ENCODE measurements at regions not wholly inside any gene's neighbourhood (a gene's known extent, or its start where the extent isn't known, plus 50 kb on each side); places are given as distances from the start of the nearest gene placed in this dataset.
A peak's percentile ranks its signal among the peaks of the same experiment; 100 is the strongest.
"Not testable (repeated sequence)": the region's sequence is repeated elsewhere in the genome, so short reads cannot be mapped to it uniquely, and the experiment has no call there.

DNA sequence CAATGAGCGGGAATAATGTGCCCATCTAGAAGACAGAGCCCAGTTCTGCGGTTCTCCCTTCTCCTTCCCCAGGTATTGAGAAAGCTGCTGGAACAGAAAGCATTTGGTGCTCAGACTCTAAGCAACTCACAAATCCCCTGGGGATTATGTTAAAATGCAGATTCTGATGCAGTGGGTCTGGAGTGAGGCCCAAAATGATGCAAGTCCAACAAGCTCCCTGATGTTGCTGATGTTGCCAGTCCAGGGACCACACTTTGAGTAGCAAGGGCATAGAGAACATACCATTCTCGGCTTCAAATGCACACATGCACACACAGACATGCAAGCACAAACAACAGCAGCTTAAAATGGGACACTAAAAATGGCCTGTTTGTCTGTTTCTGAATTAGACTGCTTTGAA lies 274.8 kb upstream of the NCKAP5 start:
- DNase-seq: no peak

DNA sequence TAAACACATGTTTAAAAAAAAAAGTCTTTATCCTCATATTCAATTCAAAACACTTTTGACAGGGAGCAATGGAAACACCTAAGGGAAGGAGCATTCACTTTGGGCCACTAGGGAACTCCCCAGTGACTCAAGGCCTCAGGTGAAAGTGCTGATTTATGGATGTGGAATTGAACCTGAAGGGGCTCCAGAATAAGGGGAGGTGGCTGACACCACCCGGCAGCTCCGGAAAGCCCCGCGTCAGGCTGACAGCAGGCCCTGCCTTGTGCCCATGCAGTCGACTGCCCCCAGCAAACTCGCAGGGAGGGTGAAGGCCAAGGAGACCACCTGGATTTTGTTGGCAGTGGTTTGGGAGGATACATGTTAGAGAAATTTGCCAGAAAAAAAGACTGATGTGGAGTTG lies 275.3 kb upstream of the NCKAP5 start:
- DNase-seq: no peak

DNA sequence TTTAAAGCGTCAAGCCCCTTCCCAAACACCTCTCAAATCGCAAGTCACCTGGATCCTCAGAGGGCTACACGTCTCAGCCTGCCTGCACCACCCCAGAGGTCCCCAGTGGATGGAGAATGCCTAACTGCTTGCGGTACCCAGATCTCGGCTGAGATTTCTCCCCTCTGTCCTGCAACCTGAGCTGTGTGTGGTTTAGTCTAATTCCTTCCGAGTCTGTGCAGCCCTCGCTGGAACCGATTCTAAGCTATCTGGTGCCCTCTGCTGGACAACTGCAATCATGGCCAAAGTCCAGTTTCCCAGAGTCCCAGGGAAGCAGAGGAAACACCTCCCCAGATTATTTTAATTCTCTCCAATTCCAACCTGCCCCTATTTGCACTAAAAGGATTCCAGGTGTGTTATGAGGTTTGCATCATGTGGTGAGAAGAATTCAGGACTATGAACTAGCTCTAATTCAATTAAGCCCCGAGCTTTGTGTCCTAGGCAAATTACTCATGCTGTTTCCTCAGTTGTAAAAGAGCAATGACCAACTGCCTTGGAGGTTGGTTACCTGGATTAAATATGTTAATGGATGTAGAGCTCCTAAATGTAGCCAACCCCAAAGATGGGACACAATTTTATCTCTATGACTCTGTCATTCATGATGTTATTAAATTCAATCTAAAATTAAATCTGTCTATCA lies 276.1 kb upstream of the NCKAP5 start:
- DNase-seq: peak; percentile 44

DNA sequence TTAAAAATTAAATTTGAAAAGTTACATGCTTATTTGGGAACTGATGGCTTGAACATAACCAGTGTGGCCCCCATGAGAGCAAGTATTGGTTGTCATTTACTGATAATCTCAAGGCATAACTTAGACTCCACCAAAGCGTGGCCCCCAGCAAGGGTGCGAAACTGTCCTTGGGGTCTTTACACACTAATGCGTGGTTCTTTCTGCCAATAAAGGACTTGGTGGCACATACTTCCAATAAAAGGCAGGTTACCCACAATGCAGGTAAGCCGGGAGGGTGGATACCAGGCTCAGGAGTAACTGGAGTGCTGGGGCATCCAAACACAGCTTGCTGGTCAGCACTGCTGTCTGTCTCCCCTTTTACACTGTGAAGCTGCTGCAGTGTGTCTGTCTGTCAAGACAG lies 278.2 kb upstream of the NCKAP5 start:
- DNase-seq: no peak

DNA sequence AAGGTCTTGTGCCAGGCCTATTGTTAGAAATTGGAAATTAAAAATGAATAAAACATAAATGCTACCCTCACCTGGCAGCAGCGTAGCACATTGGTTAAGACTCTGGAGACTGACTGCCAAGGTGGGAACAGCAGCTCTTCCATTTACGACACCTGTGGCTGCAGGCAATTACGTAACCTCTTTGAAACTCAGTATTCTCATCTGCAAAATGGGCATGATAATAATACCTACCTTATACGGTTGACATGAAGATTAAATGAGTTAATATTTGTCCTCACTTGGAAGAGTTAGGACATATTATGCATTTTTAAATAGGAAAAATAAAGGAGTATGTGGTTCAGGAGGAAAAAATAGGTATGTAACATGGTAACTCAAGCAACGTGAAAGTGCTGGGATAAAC lies 279.3 kb upstream of the NCKAP5 start:
- no peak for DNase-seq

DNA sequence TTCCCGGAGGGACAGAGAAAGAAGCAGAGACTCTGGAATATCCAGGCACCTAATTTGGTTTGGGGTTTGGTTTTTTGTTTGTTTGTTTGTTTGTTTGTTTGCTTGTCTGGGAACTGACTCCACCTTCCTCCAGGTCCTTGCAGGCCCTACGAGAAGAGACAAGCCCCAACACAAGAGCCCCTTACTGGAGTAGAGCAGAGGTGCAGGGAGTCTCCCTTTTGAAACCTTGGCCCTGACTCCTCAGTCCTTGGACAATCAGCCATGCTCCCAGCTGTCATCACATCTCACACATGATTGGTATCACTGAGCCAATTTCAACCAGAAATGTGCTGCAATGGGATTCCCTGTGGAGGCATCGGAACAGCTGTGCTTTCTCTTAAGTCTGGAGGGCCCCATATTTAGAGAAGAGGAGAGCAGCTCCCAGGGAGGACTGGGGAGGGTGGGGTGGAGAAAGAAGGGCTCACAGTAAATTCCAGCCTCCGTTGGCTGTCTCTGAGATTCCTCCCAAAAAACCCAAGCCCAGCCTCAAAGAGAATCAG lies 279.9 kb upstream of the NCKAP5 start:
- no peak for DNase-seq

DNA sequence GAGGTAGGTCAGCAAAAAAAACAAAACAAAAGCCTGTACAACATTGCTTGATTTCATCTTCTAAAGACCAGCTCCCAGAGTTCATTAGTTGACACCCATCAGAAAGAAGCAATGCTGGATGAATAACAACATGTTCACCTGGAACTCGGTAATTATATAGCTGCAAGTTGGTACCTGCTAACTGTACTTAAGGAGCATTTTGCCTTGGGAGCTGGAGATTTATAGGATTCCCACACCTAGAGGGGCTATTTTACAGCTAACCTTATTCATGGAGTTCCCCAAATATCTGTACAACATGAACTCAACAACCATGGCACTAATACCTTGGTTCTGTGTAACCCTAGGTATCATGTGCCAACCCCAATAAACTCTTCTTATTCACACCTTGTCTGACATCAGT lies 281.1 kb upstream of the NCKAP5 start:
- DNase-seq: no peak

DNA sequence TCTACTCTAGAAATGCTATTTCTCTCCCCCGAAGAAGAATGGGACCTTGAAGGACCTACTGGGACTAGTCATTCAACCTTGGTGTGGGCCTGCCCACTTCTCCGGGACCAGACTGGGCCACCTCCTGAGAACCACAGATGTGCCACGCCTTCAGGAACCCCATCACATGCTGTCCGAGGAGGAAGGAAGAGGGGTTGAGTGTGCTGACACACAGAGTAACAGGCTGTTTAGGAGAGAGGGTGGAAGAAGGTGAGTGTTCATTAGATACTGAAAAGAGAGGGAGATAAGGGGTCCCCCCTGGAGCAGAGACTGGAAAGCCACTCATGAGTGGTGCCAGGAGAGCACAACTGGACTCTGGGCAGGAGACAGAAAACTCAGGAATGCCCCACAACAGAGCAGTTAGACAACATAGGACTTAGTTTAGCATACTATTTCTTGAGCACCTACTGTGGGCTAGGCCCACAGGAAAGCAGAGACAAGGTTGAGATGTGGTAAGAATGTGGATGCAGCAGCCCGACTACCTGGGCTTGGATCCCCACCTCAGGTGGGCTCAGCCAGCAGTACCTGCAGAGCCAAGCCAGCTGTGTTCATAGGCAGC lies 286.4 kb upstream of the NCKAP5 start:
- no peak for DNase-seq

DNA sequence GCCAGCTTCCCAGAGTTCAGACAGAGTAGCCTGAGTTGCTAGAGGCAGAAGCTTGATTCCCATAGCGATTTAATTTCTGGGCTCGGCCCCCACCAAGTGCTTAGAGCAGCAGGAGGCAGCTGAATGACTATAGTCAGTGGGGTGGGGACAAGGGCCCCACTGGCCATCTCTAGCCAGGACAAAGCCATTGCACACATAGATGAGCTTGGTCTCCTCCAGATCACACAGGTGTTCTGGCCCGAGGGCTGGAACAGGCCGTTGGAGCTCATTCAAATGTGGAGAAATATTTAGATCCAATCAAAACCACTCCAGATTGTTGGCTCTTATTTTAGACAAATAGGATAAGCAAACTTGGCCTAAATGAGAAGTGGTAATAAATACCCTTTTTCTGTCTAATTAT lies 287.3 kb upstream of the NCKAP5 start:
- no peak for DNase-seq

DNA sequence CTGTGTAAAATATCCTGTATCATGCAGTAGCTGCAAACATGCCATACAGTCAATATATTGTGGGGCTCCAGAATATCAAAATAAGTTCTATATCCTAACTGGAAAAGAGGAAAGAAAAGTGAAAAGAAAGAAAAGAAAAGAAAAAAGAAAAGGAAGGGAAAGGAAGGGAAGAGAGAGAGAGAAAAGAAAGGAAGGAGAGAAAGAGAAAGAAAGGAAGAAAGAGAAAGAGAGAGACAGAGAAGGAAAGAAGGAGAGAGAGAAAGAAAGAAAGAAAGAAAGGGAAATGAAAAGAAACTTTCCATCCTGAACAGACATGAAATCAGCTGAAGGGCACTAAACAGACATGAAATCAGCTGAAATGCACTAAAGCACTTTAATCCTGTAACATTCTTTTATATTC lies 288.4 kb upstream of the NCKAP5 start:
- no peak for DNase-seq

DNA sequence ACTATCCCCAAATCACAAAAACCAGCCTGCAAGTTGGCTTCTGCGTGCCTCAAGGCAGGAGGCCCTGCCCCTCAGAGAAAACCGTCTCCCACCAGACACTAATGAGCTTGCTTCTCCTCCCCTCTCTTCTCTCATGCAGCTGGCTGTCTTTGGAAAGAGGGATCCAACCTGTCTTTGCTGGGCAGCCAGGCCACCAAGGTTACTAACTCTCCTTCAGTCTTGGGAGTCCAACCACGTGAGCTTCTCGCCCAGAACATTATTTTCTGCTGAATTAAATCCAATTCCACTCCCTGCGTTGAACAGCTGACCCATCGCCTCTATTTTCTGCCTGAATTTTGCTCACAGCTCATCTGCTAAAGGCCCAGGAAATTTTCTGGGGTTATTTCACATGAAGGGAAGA lies 291.3 kb upstream of the NCKAP5 start:
- no peak for DNase-seq

DNA sequence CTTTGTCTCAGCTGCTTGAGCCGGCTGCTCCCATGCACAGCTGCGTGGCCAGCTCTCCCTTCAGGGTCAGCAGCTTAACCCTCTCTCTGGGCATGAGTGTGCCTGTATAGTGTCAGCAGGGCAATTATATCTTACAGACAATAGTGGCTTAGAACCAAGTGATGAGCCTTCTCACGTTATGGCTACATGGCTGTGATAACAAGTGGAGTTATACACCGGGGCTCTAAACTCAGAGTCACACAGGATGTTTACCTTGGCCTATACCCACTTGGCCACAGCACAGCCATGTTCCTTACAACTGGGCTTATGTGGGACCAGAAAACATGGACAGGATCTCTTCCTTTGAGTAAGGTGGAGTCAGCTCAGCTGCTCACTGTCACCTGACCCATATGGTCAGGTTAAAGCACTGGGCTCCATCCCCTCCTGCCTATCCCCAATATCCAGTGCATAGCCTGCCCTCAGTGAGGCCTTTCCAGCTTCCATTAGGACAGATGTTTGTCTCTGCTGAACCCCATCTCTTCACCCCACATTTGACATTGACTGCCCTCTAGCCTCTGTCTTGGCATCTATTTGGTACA lies 294.2 kb upstream of the NCKAP5 start:
- DNase-seq: no peak

DNA sequence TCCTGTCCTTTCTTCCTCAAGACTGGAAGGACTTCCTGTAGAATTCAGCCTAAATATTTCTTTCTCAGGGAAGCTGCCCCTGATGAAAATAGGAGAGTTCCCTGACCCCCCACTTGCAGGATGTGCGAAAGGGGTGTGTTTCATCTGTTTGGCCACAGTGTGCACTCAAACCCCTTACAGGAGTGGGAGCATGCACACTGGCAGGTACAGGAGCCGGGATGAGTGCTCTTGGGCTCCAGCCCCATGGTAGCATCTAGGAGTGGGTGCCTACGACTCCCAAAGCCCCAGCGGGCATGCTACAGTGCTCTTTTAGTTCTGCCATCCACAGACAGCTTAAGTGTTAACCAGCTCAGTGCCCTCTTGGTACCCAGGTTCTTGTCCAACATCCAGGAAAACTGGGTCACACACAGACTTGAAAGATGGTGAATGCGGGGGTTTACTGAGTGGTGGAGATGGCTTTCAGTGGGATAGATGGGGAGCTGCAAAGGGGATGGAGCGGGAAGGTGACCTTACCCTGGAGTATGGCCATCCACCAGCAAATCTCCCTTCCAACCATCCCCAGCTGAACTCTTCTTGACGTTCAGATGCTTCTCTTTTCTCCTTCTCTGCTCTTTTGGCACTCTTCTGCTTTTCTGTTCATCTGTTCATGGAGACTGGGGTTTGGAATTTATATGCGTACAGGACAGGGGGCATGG lies 295.0 kb upstream of the NCKAP5 start:
- DNase-seq: no peak

DNA sequence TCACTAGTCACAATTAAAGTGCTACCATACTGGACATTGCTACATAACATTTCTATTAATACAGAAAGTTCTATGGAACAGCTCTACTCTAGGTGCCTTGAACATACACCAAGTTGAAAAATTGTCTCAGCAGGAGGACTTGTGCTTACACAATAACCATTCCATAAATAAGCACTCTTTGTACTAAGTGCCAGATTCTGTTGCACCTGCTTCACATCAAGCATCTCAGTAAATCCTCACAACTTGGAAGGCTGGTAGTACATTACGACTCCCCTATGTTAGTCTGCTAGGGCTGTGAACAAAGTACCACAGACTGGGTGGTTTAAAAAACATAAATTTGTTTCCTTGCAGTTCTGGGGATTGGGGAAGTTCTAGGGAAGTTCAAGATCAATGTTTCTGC lies 296.9 kb upstream of the NCKAP5 start:
- DNase-seq: no peak

DNA sequence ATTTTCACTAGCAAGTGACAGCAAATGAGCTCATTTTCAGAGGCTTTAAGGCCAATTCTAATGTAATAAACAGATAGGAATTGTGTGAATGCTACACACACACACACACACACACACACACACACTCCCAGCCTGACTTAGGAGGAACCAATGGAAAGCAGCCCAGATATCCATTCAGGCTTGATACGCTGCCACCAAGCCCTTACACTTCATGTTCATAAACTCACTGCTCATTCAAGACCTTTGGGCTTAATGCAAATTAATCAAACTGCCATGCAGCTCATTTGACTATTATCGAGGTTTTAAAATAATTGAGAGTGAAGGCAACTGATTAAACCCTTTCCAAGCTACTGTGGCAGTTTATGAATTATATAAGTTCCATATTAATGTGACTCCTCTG lies 298.9 kb upstream of the NCKAP5 start:
- DNase-seq: no peak

DNA sequence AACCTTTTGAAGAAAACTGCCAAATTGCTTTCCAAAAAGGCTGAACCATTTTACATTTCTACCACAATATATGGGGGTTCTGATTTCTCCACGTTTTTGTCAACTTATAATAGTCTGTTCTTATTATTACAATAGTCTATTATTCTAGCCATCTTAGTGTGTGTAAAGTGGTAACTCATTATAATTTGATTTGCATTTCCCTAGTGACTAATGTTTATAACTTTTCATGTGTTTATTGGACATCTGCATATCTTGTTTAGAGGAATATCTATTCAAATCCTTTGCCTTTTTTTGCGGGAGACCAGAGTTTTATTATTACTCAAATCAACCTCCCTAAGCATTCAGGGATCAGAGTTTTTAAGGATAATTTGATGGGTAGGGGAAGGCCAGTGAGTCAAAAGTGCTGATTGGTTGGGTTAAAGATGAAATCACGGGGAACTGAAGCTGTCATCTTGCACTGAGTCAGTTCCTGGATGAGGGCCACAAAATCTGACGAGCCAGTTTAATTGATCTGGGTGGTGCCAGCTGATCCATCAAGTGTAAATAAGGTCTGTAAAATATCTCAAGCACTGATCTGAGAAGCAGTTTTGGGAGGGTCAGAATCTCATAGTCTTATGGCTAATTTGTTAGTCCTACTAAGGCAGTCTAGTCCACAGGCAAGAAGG lies 303.4 kb upstream of the NCKAP5 start:
- no peak for DNase-seq

DNA sequence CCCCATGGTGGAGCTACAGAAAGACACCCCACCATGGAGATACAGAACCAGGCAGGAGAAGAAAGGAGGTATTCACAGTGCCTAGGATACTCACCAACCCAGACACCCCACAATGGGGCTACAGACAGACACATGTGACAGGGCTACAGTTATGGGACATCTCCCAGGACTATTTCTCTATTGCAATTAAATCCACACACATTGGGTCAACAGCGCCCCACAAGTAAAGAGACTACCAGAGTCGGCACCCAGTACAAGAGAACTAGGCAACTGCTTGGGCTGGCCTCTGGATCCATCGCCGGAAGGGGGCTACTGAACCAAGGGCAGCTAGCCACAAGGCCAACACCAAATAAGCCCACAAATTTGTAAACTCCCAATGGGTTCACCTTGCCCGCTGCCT lies 310.1 kb upstream of the NCKAP5 start:
- no peak for DNase-seq

DNA sequence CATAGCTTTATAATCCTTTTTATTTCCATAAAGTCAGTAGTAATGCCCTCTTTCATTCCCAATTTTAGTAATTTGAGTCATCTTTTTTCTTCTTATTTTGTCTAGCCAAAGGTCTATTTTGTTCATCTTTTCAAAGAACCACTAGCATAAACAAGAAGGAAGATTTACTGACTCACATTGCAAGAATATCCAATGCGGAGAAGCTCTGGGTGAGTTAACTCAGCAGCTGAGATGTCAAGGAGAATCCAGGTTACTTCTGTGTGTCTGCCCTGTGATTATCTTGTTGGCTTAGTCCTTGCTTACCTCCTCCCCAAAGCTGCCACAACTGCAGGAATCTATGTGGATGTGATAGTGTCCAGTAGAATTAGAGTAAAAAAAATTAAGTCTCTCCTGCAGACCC lies 311.4 kb upstream of the NCKAP5 start:
- no peak for DNase-seq

DNA sequence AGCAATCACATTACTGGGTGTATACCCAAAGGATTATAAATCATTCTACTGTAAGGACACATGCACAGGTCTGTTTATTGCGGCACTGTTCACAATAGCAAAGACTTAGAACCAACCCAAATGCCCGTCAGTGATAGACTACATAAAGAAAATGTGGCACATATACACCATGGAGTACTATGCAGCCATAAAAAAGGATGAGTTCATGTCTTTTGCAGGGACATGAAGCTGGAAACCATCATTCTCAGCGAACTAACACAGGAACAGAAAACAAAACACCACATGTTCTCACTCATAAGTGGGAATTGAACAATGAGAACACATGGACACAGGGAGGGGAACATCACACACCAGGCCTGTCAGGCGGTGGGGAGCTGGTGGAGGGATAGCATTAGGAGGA lies 313.9 kb upstream of the NCKAP5 start:
- not testable (repeated sequence) for DNase-seq

DNA sequence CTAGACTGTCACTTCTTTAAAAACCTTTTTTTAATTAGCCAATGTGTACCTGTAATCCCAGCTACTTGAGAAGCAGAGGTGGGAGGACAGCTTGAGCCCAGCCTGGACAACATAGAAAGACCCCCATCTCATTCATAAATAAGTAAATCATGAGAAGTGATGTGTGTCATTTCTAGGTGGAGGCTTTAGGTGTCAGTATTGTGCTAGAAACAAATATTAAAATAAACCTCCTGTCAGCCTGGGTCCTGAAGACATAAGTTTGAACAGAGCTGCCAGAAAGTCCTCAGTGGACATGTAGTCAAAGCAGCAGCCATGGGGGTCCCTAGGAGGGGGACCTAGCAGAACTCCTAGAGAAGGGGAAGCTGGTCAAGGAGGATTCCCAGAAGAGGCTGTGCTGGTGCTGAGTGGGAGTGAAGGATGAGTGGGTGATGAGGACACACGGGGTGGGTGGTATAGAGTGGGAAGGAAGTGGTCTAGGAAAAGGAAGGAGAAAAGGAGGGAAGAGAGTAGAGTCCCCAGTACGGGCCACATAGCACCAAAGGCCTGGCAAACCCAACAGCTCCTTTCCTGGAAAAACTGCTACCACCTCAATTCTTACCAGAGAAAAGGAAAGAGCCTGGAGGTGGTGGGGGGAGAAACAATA lies 316.6 kb upstream of the NCKAP5 start:
- DNase-seq: no peak

DNA sequence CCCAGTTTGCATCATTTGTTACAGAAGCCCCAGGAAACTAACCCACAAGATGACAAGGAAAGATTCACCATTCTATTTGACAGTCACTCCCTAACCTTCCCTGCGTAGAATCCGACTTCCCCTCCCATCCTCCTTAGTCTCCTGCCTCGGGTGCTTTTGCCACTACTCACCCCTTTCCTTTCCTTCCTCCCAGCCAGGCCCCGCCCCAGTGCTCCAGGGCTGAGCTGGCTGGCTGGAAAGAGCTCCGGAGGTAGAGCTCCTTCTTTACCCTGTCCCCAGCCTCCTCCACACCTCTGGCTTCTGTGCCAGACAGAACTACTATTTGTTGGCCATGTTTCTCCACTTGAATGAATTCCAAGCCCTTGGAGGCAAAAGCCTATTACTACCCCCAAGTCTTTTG lies 317.6 kb upstream of the NCKAP5 start:
- DNase-seq: no peak

DNA sequence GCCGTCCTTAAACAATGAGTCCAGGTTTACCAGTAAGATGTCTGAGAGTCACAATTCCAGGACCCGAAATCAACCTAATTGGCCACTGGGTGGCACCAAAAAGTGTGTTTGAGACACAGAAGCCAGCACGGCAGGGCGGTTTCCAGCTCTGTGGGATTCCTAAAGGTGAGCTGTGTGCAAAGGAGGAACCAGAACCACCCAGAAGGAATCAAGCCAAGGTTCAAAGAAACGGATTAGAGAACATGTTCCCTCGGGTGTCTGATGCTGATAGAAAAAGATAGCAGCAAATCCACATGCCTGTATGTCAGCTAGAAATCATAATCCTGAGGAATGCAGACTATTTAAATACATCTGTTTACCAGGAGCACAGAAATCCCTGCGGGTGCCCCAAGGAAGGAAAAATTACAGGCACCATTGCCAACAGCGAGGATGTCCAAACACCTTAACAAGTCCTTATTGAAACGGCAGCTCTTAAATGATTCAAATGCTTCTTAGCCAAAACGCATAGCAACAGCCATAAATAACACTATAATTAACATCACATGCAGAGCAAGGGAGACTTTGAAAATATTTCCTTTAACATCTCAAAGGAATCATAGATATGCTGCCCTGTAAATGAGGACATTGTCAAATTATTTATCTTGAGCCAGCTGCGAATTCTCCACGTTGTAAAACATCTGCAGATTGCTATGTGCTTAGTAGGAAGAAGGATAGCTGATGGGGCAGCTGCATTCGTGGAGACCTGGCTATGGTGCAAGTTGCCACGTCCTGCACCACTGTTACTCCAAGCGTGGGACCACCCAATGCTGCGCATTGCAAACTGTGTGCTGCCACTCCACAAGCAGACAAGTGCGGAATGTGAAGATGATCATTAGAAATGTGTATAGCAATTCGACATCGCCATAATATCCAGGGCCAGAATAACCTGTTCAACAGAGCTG lies 318.7 kb upstream of the NCKAP5 start:
- peak; percentile 36 for DNase-seq
